ENCODE measurements at regions not wholly inside any gene's neighbourhood (a gene's known extent, or its start where the extent isn't known, plus 50 kb on each side); places are given as distances from the start of the nearest gene placed in this dataset.

GRCh38 chr6:143592335-143592734 lies 80.8 kb upstream of the FUCA2 start:
- DNase-seq: no peak

GRCh38 chr6:143591441-143591840 lies 79.9 kb upstream of the FUCA2 start:
- DNase-seq: no peak

- DNase-seq: no peak
Observed at GRCh38 chr6:143589162-143589561, 77.6 kb upstream of the FUCA2 start.

- no peak for DNase-seq
Observed at GRCh38 chr6:143586557-143586956, 75.0 kb upstream of the FUCA2 start.

- no peak for DNase-seq
Observed at GRCh38 chr6:143585716-143586115, 74.2 kb upstream of the FUCA2 start.

- no peak for DNase-seq
Observed at GRCh38 chr6:143585241-143585640, 73.7 kb upstream of the FUCA2 start.

GRCh38 chr6:143583542-143584327 lies 72.2 kb upstream of the FUCA2 start:
- DNase-seq: no peak

- no peak for DNase-seq
Observed at GRCh38 chr6:143581835-143582480, 70.4 kb upstream of the FUCA2 start.

- no peak for DNase-seq
Observed at GRCh38 chr6:143579703-143580102, 68.2 kb upstream of the FUCA2 start.

GRCh38 chr6:143578054-143578453 lies 66.5 kb upstream of the FUCA2 start:
- DNase-seq: no peak

GRCh38 chr6:143575901-143576426 lies 64.4 kb upstream of the FUCA2 start:
- no peak for DNase-seq

- peak; percentile 59 for DNase-seq
Observed at GRCh38 chr6:143575440-143575839, 63.9 kb upstream of the FUCA2 start.

GRCh38 chr6:143570147-143570853 lies 58.8 kb upstream of the FUCA2 start:
- no peak for DNase-seq

- DNase-seq: no peak
Observed at GRCh38 chr6:143569040-143569439, 57.5 kb upstream of the FUCA2 start.

GRCh38 chr6:143564484-143565017 lies 53.0 kb upstream of the FUCA2 start:
- DNase-seq: no peak

- no peak for DNase-seq
Observed at GRCh38 chr6:143562143-143562542, 50.6 kb upstream of the FUCA2 start.

Measured in NCI-H510A treated with DMSO at 0.1 percent for 48 hours (cell line).